NCI-H2196 treated with DMSO at 0.1 percent for 48 hours (cell line): ENCODE measurements at regions not wholly inside any gene's neighbourhood (a gene's known extent, or its start where the extent isn't known, plus 50 kb on each side); places are given as distances from the start of the nearest gene placed in this dataset.

Experiments
- DNase-seq: peaks from one replicate; lab custom pipeline; 2025; ENCODE audit not compliant: unreplicated experiment; lab: John Stamatoyannopoulos, UW

- no peak for DNase-seq
Observed at GRCh38 chr2:120826716-120827410, 91.2 kb downstream of the GLI2 start.

DNA sequence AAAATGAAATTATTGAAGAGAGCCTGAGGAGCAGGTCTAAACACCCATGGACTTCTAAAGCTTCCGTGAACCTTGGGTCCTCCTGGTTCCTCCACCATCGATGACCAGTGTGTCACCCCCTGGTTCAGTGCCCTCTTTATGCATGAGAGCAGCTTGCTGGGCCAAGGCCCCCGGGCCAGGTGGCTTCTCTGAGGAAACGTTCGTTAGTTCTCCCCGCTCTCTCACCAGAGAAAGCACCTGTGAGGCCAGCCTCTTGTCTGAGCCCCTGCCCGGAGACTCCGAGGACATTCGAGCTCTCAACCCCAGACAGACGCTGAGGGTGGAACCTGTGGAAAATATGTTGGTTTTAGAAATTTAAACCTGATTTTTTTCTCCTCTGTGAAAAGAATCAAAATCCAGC lies 92.4 kb downstream of the GLI2 start:
- no peak for DNase-seq

DNA sequence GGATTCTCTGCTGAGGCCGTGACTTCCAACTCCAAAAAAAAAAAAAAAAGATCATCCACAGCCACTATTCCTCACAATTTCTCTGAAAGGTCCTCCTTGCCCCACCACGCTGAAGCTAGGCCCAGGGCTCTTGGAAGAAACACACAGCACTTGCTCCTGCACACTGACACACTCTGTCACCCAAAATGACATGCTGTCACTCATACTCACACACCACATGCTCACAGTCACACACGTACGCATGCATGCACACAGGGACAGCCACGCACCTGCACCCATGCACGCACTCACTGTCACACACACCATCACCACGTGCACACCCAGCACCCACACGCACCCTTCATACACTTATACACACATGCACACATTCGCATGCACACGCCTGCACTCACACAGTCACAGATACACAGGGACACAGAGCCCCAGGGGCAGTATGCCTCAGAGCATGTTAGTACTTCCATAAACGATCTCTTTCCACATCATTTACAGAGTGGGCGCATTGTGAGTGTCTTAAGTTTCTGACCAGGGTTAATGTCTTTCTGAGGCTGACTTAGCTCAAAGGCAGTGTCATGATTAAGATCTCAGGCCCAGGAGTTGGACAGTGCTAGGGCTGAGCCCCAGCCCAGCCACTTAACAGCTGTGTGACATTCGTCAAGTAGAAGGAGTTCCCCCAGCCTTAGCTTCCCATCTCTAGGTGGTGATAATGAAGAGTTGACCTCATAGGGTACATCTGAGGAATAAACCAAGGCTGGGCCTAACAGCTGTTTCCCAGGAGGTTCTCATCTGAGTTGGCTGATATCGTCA lies 93.4 kb downstream of the GLI2 start:
- no peak for DNase-seq

GRCh38 chr2:120829633-120830025 lies 94.0 kb downstream of the GLI2 start:
- DNase-seq = no peak

- DNase-seq = no peak
Observed at GRCh38 chr2:120830096-120830830, 94.6 kb downstream of the GLI2 start.

DNA sequence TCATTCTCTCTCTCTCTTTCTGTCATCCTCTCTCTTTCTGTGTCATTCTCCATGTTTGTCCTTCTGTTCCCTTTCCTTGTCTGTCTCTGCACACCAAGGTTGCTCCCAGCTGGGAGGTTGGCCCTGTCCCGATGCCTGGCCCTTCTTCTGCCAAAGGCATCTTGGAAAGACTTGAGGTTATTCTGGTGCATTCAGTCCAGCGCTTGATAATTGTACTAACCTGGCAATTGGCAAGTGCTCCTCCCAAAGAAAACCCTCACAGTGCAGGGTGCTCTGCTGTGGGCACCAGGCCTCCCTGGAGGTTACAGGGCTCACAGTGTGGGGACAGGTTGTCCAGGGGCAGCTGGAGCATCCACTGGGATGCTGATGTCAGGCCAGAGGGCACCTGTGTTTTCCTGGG lies 95.4 kb downstream of the GLI2 start:
- DNase-seq = no peak

DNA sequence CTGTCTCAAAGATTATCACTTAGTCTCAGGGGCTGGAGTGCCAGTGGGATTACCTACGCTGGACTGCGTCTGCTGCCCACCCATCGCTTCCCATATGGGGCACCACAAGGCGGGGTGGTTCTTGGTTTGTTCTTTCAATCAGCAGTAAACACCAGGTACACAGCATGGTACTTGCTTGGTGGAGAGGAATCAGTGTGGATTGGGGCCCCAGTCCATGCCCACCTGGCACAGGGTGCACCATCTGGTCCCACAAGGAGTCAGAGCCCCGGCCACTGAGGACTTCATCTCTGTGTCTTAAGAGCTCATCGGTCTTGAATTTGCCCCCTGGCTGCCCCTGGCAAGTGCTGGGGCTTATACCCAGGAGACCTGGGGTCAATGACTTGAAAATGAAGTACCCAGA lies 96.2 kb downstream of the GLI2 start:
- DNase-seq = no peak

- no peak for DNase-seq
Observed at GRCh38 chr2:120832296-120833070, 96.8 kb downstream of the GLI2 start.

DNA sequence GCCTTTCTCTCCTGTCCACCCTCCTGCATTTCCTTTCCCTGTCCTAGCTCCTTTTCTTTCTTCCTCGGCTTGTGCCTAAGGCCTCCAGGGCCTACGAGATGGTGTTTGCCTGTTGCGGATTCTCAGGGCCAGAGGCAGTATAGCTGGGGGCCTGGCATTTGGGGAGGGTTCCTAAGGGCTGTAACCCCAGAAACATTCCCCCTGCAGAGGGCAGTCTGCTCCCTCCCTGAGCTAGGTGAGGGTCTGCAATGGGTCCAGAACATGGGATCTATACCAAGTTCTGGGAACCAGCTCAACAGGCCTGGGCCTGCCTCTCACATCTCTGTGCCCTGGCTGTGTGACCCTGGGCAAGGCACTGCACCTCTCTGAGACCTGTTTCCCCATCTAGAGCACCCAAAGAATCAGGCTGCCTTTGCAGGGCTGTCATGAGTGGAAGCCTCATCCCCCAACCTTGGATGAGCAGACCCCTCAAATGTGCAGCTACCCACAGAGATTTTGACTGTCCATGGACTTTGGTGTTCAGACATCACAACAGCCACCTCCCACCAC lies 97.5 kb downstream of the GLI2 start:
- no peak for DNase-seq

DNA sequence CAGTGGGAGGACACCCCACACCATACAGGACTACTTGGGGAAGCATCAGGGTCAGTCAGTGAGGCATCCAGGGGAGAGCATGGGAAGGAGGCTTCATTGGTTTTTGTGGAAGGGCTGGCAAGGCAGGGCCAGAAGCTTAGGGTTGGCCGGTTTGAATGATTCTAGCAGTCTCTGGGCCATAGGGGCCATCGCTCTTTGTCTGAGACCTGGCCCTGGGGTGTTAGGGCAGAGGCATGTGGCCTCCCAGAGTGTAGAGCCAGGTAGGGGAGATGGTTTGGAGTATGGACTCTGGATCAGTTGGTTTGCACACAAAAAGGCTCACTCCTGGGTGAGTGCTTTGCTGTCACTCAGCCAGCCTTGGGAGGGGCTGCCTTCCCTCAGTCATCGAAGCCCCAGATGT lies 98.5 kb downstream of the GLI2 start:
- no peak for DNase-seq

- no peak for DNase-seq
Observed at GRCh38 chr2:120836281-120836680, 100.6 kb downstream of the GLI2 start.

GRCh38 chr2:120840795-120841487 lies 105.3 kb downstream of the GLI2 start:
- no peak for DNase-seq

DNA sequence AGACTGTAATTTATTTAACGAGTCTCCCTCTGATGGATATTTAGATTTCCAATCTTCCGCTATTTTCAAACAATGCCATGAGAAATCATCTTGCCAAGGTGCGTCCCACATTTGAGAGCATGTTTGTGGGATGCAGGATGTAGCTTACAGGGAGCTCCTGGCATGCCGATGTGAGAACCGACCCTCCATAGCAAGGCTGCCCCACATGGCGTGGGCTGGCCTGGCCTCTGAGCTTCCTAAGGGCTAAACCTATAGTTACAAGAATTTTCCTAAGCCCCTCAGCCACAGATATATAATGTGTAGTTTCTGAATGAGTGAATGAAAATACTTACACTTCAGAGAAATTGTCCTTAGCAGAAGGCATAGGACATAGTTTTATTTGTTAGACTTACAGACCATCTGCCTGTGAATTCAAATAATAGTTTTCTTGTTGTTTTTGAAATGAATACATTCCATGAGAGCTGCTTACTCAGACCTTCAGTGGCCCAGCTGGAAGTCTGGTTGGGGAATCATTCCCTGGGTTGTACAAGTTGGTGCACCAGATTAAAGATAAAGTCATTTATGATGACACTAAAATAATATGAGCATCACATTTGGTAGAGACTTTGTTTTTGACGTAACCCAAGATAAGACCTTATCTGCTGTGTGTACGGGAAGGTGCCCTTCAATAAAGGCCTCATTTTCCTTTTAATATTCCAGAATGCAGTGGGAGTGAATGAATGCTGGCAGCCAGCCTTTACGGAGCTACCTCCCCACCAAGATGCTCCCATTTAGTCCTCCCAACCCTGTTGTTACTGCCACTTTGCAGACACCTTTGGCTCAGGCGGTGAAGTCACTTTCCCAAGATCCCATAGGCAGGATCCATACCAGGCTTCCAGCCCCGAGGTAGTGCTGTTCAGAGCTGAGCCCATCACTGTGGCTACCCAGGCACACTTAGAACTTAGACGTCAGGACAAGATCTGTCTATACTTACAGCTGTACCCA lies 107.1 kb downstream of the GLI2 start:
- DNase-seq = no peak

GRCh38 chr2:120844070-120844738 lies 108.5 kb downstream of the GLI2 start:
- DNase-seq = no peak

DNA sequence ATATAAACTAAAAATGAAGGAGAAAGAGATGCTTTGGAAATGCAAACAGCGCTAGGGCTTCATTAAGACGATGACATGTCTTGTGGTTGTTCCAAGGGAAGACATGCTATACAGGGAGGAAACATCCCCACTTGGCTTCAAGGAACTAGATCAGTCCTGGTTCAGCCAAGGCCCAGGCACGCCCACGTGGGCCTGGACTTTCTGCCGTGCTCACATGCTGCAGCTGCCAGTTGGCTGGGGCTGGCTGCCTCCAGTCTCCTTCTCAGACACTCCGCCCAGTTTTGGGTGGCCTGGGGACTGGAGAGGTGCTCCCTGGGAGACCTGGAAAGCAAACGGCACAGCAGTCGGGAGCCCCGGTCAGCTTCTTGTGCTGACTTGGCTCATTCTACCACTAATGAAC lies 109.6 kb downstream of the GLI2 start:
- DNase-seq = no peak

- no peak for DNase-seq
Observed at GRCh38 chr2:120846406-120847095, 110.9 kb downstream of the GLI2 start.

DNA sequence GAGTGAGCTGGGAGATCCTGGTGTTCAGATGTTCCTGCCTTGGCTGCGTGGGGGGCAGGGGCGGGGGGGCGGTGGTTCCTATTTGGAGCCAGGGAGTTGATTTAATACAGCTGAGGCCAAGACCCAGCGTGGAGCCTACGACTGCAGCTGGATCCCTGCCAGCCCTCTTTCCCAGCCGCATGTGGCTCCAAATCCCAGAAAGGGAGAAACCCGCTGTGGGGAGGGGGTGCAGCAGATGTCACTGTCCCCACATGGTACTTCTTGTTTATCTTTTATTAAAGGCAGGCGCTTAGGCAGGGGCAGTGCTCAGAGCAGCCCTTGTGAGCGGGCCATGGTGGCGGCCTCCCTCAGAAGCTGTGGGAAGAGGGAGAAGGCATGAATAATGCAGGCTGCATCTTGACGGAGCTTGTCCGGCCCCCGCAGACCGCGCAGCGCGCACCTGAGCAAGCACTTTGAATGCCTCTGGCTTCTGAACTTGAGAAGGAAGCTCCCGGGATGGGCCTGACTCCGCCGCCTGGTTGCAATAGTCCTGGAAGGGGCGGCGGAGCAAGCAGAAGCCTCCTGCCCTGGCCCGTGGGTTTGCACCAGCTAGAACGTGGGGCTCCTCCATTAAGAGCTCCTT lies 112.1 kb downstream of the GLI2 start:
- no peak for DNase-seq

DNA sequence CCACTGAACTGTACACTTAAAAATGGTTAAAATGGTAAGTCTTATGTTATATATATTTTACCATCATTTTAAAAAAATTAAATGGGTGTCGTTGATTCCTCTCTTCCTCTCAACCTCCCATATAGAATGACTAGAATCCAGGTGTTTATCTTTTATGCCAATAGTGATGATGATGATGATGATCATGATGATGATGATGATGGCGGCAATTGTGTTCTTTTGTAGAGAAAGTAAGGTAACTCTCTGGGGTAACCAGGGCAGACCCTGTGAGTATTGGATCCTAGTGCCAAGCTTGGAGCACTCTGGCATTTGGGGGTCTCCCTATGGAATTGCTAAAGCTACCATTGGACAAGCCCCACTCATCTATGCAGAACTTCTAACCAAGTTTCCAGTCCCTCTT lies 113.6 kb downstream of the GLI2 start:
- no peak for DNase-seq
